ENCODE measurements at regions not wholly inside any gene's neighbourhood (a gene's known extent, or its start where the extent isn't known, plus 50 kb on each side); places are given as distances from the start of the nearest gene placed in this dataset.

GRCh38 chr18:70456376-70456775 is 167.5 kb downstream of the SOCS6 start:
- no peak overlapping the region for H3K27ac ChIP-seq (ENCODE audit: low read depth, low read length)
- no peak overlapping the region for H4K8ac ChIP-seq (ENCODE audit: low read depth, low read length)
- WGBS (ENCODE audit: extremely low coverage, insufficient coverage, insufficient read length), result no CpG with 5 or more reads among the region's 6 CpGs

GRCh38 chr18:70455731-70456130 is 166.9 kb downstream of the SOCS6 start:
- no peak overlapping the region for H3K23ac ChIP-seq (ENCODE audit: low read length)
- WGBS (ENCODE audit: extremely low coverage, insufficient coverage, insufficient read length), result no CpG with 5 or more reads among the region's 2 CpGs

More at GRCh38 chr18:70456376-70456775, 167.5 kb downstream of the SOCS6 start:
- Histone ChIP-seq H2AK5ac (ENCODE audit: low read length) (no peak overlapping the region), H3K18ac (ENCODE audit: low read length) (no peak overlapping the region), H3K79me1 (ENCODE audit: low read length) (no peaks in the 10 kb centered on the region), H3K36me3 (ENCODE audit: control insufficient read depth in 1 of 2, insufficient read depth in 2 of 2, low read length in 2 of 2) (no peaks in the 10 kb centered on the region), H3K9me3 (ENCODE audit: insufficient read depth, low read depth, low read length) (no peaks in the 10 kb centered on the region), H3K4me1 (ENCODE audit: control insufficient read depth in 1 of 2, insufficient read depth in 2 of 2, low read length in 2 of 2) (peaks cover 0 to 2% of the 10 kb centered on the region in 2 experiments), H3K27me3 (ENCODE audit: insufficient read depth, low read length) (no peaks in the 10 kb centered on the region), H2BK120ac (ENCODE audit: insufficient read depth, low read length, poor library complexity) (no peak overlapping the region), H3K14ac (ENCODE audit: low read length) (no peak overlapping the region), H2AFZ (ENCODE audit: insufficient read depth, low read length, poor library complexity) (no peak overlapping the region), H3K4ac (ENCODE audit: low read depth, low read length) (no peak overlapping the region), H2BK12ac (ENCODE audit: low read length) (no peak overlapping the region), H2BK5ac (ENCODE audit: low read depth, low read length, poor library complexity) (no peak overlapping the region), H4K91ac (ENCODE audit: low read depth, low read length) (no peak overlapping the region), H3K4me2 (ENCODE audit: low read length) (no peak overlapping the region), H3K79me2 (ENCODE audit: control insufficient read depth, insufficient read depth, low read length, poor library complexity) (no peaks in the 10 kb centered on the region), H3K4me3 (ENCODE audit: low read depth, low read length) (no peak overlapping the region), H4K12ac (ENCODE audit: low read depth, low read length) (no peak overlapping the region), H3K9ac (ENCODE audit: low read length) (no peak overlapping the region), H3K23ac (ENCODE audit: low read length) (no peak overlapping the region)
- DNase-seq, result no peak

GRCh38 chr18:70454704-70455322 is 166.0 kb downstream of the SOCS6 start:
- H3K4me3 ChIP-seq (ENCODE audit: low read depth, low read length), result no peak overlapping the region
- no peaks in the 10 kb centered on the region for H3K79me1 ChIP-seq (ENCODE audit: low read length)
- H4K12ac ChIP-seq (ENCODE audit: low read depth, low read length), result no peak overlapping the region
- no peak overlapping the region for H4K91ac ChIP-seq (ENCODE audit: low read depth, low read length)
- H3K4ac ChIP-seq (ENCODE audit: low read depth, low read length), result no peak overlapping the region
- no peak overlapping the region for H3K14ac ChIP-seq (ENCODE audit: low read length)
- no peaks in the 10 kb centered on the region for H3K27me3 ChIP-seq (ENCODE audit: insufficient read depth, low read length)
- H2BK120ac ChIP-seq (ENCODE audit: insufficient read depth, low read length, poor library complexity), result no peak overlapping the region
- peak; percentile 33 to 79 for DNase-seq
- no peaks in the 10 kb centered on the region for H3K9me3 ChIP-seq (ENCODE audit: insufficient read depth, low read depth, low read length)
- H2BK5ac ChIP-seq (ENCODE audit: low read depth, low read length, poor library complexity), result no peak overlapping the region
- no peak overlapping the region for H3K23ac ChIP-seq (ENCODE audit: low read length)
- H2AK5ac ChIP-seq (ENCODE audit: low read length), result no peak overlapping the region
- no peak overlapping the region for H3K9ac ChIP-seq (ENCODE audit: low read length)
- H2BK12ac ChIP-seq (ENCODE audit: low read length), result no peak overlapping the region
- H3K27ac ChIP-seq (ENCODE audit: low read depth, low read length), result no peak overlapping the region
- H2AFZ ChIP-seq (ENCODE audit: insufficient read depth, low read length, poor library complexity), result no peak overlapping the region
- no peaks in the 10 kb centered on the region for H3K79me2 ChIP-seq (ENCODE audit: control insufficient read depth, insufficient read depth, low read length, poor library complexity)
- no peaks in the 10 kb centered on the region for H3K36me3 ChIP-seq (ENCODE audit: control insufficient read depth in 1 of 2, insufficient read depth in 2 of 2, low read length in 2 of 2)
- peaks cover 0 to 2% of the 10 kb centered on the region in 2 experiments for H3K4me1 ChIP-seq (ENCODE audit: control insufficient read depth in 1 of 2, insufficient read depth in 2 of 2, low read length in 2 of 2)
- no CpG with 5 or more reads among the region's 5 CpGs for WGBS (ENCODE audit: extremely low coverage, insufficient coverage, insufficient read length)
- H4K8ac ChIP-seq (ENCODE audit: low read depth, low read length), result no peak overlapping the region
- H3K18ac ChIP-seq (ENCODE audit: low read length), result no peak overlapping the region
- no peak overlapping the region for H3K4me2 ChIP-seq (ENCODE audit: low read length)

More at GRCh38 chr18:70455731-70456130, 166.9 kb downstream of the SOCS6 start:
- Histone ChIP-seq H3K4ac (ENCODE audit: low read depth, low read length) (no peak overlapping the region), H2AK5ac (ENCODE audit: low read length) (no peak overlapping the region), H2BK12ac (ENCODE audit: low read length) (no peak overlapping the region), H3K27me3 (ENCODE audit: insufficient read depth, low read length) (no peaks in the 10 kb centered on the region), H3K18ac (ENCODE audit: low read length) (no peak overlapping the region), H3K27ac (ENCODE audit: low read depth, low read length) (no peak overlapping the region), H3K4me2 (ENCODE audit: low read length) (no peak overlapping the region), H3K36me3 (ENCODE audit: control insufficient read depth in 1 of 2, insufficient read depth in 2 of 2, low read length in 2 of 2) (no peaks in the 10 kb centered on the region), H4K12ac (ENCODE audit: low read depth, low read length) (no peak overlapping the region), H3K9ac (ENCODE audit: low read length) (no peak overlapping the region), H3K4me1 (ENCODE audit: control insufficient read depth in 1 of 2, insufficient read depth in 2 of 2, low read length in 2 of 2) (peaks cover 0 to 2% of the 10 kb centered on the region in 2 experiments), H4K8ac (ENCODE audit: low read depth, low read length) (no peak overlapping the region), H2BK120ac (ENCODE audit: insufficient read depth, low read length, poor library complexity) (no peak overlapping the region), H3K79me1 (ENCODE audit: low read length) (no peaks in the 10 kb centered on the region), H3K4me3 (ENCODE audit: low read depth, low read length) (no peak overlapping the region), H2BK5ac (ENCODE audit: low read depth, low read length, poor library complexity) (no peak overlapping the region), H2AFZ (ENCODE audit: insufficient read depth, low read length, poor library complexity) (no peak overlapping the region), H3K14ac (ENCODE audit: low read length) (no peak overlapping the region), H4K91ac (ENCODE audit: low read depth, low read length) (no peak overlapping the region), H3K9me3 (ENCODE audit: insufficient read depth, low read depth, low read length) (no peaks in the 10 kb centered on the region), H3K79me2 (ENCODE audit: control insufficient read depth, insufficient read depth, low read length, poor library complexity) (no peaks in the 10 kb centered on the region)
- DNase-seq, result no peak

- Histone ChIP-seq H2AFZ (ENCODE audit: insufficient read depth, low read length, poor library complexity) (no peak overlapping the region), H3K9me3 (ENCODE audit: insufficient read depth, low read depth, low read length) (no peaks in the 10 kb centered on the region), H3K4ac (ENCODE audit: low read depth, low read length) (no peak overlapping the region), H4K12ac (ENCODE audit: low read depth, low read length) (no peak overlapping the region), H3K79me1 (ENCODE audit: low read length) (no peaks in the 10 kb centered on the region), H2BK12ac (ENCODE audit: low read length) (no peak overlapping the region), H3K27me3 (ENCODE audit: insufficient read depth, low read length) (no peaks in the 10 kb centered on the region), H3K36me3 (ENCODE audit: control insufficient read depth in 1 of 2, insufficient read depth in 2 of 2, low read length in 2 of 2) (no peaks in the 10 kb centered on the region), H4K8ac (ENCODE audit: low read depth, low read length) (no peak overlapping the region), H3K27ac (ENCODE audit: low read depth, low read length) (no peak overlapping the region), H3K4me1 (ENCODE audit: control insufficient read depth in 1 of 2, insufficient read depth in 2 of 2, low read length in 2 of 2) (no peaks in the 10 kb centered on the region), H3K4me3 (ENCODE audit: low read depth, low read length) (no peak overlapping the region), H2BK120ac (ENCODE audit: insufficient read depth, low read length, poor library complexity) (no peak overlapping the region), H3K18ac (ENCODE audit: low read length) (no peak overlapping the region), H3K79me2 (ENCODE audit: control insufficient read depth, insufficient read depth, low read length, poor library complexity) (no peaks in the 10 kb centered on the region), H2BK5ac (ENCODE audit: low read depth, low read length, poor library complexity) (no peak overlapping the region), H2AK5ac (ENCODE audit: low read length) (no peak overlapping the region), H3K9ac (ENCODE audit: low read length) (no peak overlapping the region), H3K4me2 (ENCODE audit: low read length) (no peak overlapping the region), H3K23ac (ENCODE audit: low read length) (no peak overlapping the region), H4K91ac (ENCODE audit: low read depth, low read length) (no peak overlapping the region), H3K14ac (ENCODE audit: low read length) (no peak overlapping the region)
- DNase-seq, result no peak
- WGBS (ENCODE audit: extremely low coverage, insufficient coverage, insufficient read length), result no CpG with 5 or more reads among the region's 12 CpGs
These were observed 164.4 kb downstream of the SOCS6 start for GRCh38 chr18:70453058-70453775.
